Stomach (tissue), 8 donors: ENCODE measurements at regions not wholly inside any gene's neighbourhood (a gene's known extent, or its start where the extent isn't known, plus 50 kb on each side); places are given as distances from the start of the nearest gene placed in this dataset.
"Not testable (repeated sequence)": the region's sequence is repeated elsewhere in the genome, so short reads cannot be mapped to it uniquely, and the experiment has no call there.

Experiments
- DNase-seq, 2 donors: peaks; one replicate each; pipeline versions ENCODE4 v3.0.0 to v3.0.0-alpha.2; 2013 to 2019
- H3K27ac ChIP-seq, 5 donors: fragments of 200-600 bp in 4 of 5; sonication (generic) in 4 of 5; one replicate each; pipeline ENCODE4 v1.5.1; 2013 to 2019; ENCODE audit warnings: mild to moderate bottlenecking in 1 of 5, moderate library complexity in 1 of 5
- H3K27me3 ChIP-seq, 3 donors: fragments of 200-600 bp; sonication (generic); one replicate each; pipeline ENCODE4 v1.5.1; 2017 to 2019; ENCODE audit warnings: mixed run types in 1 of 3
- H3K36me3 ChIP-seq, 4 donors: fragments of 200-600 bp; sonication (generic); 1 replicate in 3 of 4; 2 replicates in 1 of 4; pipeline ENCODE4 v1.5.1; 2016 to 2019
- H3K4me1 ChIP-seq, 4 donors: fragments of 200-600 bp; sonication (generic); one replicate each; pipeline ENCODE4 v1.5.1; 2016 to 2019
- H3K4me3 ChIP-seq, 4 donors: fragments of 200-600 bp; sonication (generic) in 3 of 4; one replicate each; pipeline ENCODE4 v1.5.1; 2016 to 2019; ENCODE audit warnings: mild to moderate bottlenecking in 1 of 4
- H3K9me3 ChIP-seq, 4 donors: fragments of 200-600 bp; sonication (generic); one replicate each; pipeline ENCODE4 v1.5.1; 2016 to 2019
- EP300 ChIP-seq: sonication (generic); formaldehyde crosslinking; IDR thresholded peaks from one replicate; pipeline ENCODE4 v1.6.1; 2017; ENCODE audit warnings: antibody characterized with exemption
- POLR2A ChIP-seq, 4 donors: fragments of 450-650 bp; IDR thresholded peaks; one replicate each; pipeline ENCODE4 v1.6.1; 2016; ENCODE audit warnings: antibody characterized with exemption in 4 of 4, control low read depth in 2 of 4, mild to moderate bottlenecking in 1 of 4, moderate library complexity in 1 of 4
- POLR2AphosphoS5 ChIP-seq, 3 donors: sonication (generic); formaldehyde crosslinking; IDR thresholded peaks; one replicate each; pipeline ENCODE4 v1.6.1; 2016; ENCODE audit warnings: antibody characterized with exemption in 3 of 3
- WGBS, 5 donors: extraction: QIAGEN DNeasy Blood & Tissue Kit in 3 of 5; methylation state at CpG; one replicate each; pipeline versions ENCODE4 v1.1.5 to v1.1.7; 2013 to 2018; 5-methylcytosine and 5-hydroxymethylcytosine counted together
- intact Hi-C: fragments of 100-400 bp; cut with DNase I; formaldehyde crosslinking; loops from one replicate; pipeline ENCODE4 v1.15.1; 2023; ENCODE audit warnings: low total_unique reads
- TF ChIP-seq, protein P1 (sequence below), 7 experiments: fragments of 450-650 bp in 4 of 7; fragments of 200-600 bp in 3 of 7; sonication (generic) in 3 of 7; IDR thresholded peaks; one replicate each; pipeline ENCODE4 v1.5.1; 2016 to 2019; ENCODE audit warnings: antibody characterized with exemption in 7 of 7, control low read depth in 2 of 7, mild to moderate bottlenecking in 1 of 7
- donor health status: healthy with polysubstance abuse.
- donor health status: Bipolar disorder and iron deficiency.
- donor health status: healthy.

DNA sequence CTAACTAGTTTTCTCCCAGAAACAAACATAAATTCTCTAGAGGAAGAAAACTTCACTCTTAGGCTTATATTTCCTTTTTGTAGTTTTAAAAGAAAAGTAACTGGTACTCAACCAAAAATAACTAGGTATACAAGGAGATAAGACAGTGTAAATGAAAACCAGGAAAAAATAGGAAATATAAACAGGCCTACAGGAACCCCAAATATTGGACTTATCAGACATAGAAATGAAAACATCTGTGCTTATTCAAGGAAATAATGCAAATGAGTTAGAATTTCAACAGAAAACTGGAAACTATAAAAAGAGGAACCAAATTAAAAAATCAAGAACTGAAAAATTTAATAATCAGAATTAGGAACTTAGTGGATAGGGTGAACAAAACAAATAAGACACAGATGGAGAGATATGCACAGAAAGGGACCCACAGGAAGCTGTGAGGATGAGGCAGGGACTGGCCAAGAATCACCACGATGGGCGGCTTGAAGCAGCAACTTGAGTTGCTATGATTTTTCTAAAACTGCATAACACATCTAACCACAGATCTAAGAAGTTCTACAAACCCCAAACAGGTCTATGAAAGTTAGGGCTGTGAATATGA, 67.5 kb upstream of the ACTRT2 start:
- H3K9me3 ChIP-seq, result peaks cover 0 to 51% (median 42%) of the 10 kb centered on the region in 4 donors
- WGBS, 5 donors, result 82 to 90% (median 84%) methylated on average over 2 of the region's 2 CpGs

DNA sequence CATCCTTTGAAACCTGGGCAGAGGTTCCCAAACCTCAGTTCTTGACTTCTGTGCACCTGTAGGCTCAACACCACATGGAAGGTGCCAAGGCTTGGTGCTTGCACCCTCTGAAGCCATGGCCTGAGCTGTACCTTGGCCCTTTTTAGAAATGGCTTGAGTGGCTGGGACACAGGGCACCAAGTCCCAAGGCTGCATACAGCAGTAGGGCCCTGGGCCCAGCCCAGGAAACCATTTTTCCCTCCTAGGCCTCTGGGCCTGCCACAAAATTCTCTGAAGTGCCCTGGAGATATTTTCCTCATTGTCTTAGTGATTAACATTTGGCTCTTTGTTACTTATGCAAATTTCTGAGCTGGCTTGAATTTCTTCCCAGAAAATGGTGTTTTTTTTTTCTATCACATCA, 65.6 kb upstream of the ACTRT2 start:
- no peak overlapping the region for H3K27ac ChIP-seq
- intact Hi-C loops, result no loop called here
- H3K36me3 ChIP-seq, result no peaks in the 10 kb centered on the region
- H3K9me3 ChIP-seq, result peaks cover 4 to 59% (median 51%) of the 10 kb centered on the region in 4 donors
- TF ChIP-seq, protein P1, sequence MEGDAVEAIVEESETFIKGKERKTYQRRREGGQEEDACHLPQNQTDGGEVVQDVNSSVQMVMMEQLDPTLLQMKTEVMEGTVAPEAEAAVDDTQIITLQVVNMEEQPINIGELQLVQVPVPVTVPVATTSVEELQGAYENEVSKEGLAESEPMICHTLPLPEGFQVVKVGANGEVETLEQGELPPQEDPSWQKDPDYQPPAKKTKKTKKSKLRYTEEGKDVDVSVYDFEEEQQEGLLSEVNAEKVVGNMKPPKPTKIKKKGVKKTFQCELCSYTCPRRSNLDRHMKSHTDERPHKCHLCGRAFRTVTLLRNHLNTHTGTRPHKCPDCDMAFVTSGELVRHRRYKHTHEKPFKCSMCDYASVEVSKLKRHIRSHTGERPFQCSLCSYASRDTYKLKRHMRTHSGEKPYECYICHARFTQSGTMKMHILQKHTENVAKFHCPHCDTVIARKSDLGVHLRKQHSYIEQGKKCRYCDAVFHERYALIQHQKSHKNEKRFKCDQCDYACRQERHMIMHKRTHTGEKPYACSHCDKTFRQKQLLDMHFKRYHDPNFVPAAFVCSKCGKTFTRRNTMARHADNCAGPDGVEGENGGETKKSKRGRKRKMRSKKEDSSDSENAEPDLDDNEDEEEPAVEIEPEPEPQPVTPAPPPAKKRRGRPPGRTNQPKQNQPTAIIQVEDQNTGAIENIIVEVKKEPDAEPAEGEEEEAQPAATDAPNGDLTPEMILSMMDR (IDR thresholded peaks at IDR 0.05), result no peak
- TF ChIP-seq POLR2AphosphoS5 (IDR thresholded peaks at IDR 0.05) (no peak), POLR2A (IDR thresholded peaks at IDR 0.05) (no peak), EP300 (no peak)
- H3K4me3 ChIP-seq, result no peak overlapping the region
- peaks cover 0 to 4% (median 0%) of the 10 kb centered on the region in 3 donors for H3K27me3 ChIP-seq
- H3K4me1 ChIP-seq, result no peaks in the 10 kb centered on the region
- no peak for DNase-seq

More for the DNA sequence above, 67.5 kb upstream of the ACTRT2 start:
- Histone ChIP-seq H3K4me3 (no peak overlapping the region), H3K27ac (no peak overlapping the region), H3K36me3 (no peaks in the 10 kb centered on the region), H3K27me3 (peaks cover 0 to 17% (median 0%) of the 10 kb centered on the region in 3 donors), H3K4me1 (no peaks in the 10 kb centered on the region)
- no peak for DNase-seq
- TF ChIP-seq POLR2AphosphoS5 (IDR thresholded peaks at IDR 0.05) (no peak), EP300 (no peak), POLR2A (IDR thresholded peaks at IDR 0.05) (no peak)
- TF ChIP-seq, protein P1 (IDR thresholded peaks at IDR 0.05), result no peak
- intact Hi-C loops, result no loop called here

DNA sequence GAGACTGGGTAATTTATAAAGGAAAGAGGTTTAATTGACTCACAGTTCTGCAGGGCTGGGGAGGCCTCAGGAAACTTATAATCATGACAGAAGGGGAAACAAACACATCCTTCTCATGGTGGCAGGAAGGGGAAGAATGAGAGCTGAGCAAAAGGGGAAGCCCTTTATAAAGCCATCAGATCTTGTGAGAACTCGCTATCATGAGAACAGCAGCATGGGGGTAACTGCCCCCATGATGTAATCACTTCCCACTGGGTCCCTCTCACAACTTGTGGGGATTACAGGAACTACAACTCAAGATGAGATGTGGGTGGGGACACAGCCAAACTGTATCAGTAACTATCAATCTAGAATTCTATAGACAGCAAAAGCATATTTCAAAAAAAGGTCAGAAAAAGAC, 64.7 kb upstream of the ACTRT2 start:
- Histone ChIP-seq H3K4me3 (no peak overlapping the region), H3K4me1 (no peaks in the 10 kb centered on the region), H3K36me3 (no peaks in the 10 kb centered on the region), H3K27me3 (peaks cover 0 to 6% (median 0%) of the 10 kb centered on the region in 3 donors), H3K9me3 (peaks cover 4 to 59% (median 51%) of the 10 kb centered on the region in 4 donors), H3K27ac (no peak overlapping the region)
- no peak for DNase-seq
- intact Hi-C loops, result no loop called here
- 52 to 100% (median 67%) methylated on average over 1 of the region's 1 CpG for WGBS, 5 donors
- TF ChIP-seq, protein P1 (IDR thresholded peaks at IDR 0.05), result no peak
- no peak for TF ChIP-seq POLR2A (IDR thresholded peaks at IDR 0.05)
- no peak for TF ChIP-seq EP300
- TF ChIP-seq POLR2AphosphoS5 (IDR thresholded peaks at IDR 0.05), result no peak

DNA sequence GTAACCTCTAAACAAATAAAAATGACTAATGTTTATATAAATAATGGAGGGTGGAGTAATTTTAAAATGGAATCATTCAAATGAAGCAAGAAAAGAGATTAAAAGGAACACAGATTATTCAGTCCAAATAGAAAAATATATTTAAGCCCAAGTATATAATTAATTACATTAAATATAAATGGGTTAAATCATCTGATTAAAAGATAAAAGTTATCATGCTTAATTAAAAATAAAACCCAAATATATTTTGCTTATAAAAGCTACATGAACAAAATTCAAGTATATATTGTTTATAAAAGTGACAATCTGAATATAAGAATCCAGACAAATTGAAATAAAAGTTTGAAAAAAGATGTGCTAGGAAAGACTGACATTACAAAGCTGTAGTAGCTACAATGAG, 63.9 kb upstream of the ACTRT2 start:
- Histone ChIP-seq H3K4me3 (no peak overlapping the region), H3K27me3 (peaks cover 0 to 12% (median 0%) of the 10 kb centered on the region in 3 donors), H3K9me3 (peaks cover 4 to 59% (median 51%) of the 10 kb centered on the region in 4 donors), H3K4me1 (no peaks in the 10 kb centered on the region), H3K27ac (no peak overlapping the region), H3K36me3 (no peaks in the 10 kb centered on the region)
- intact Hi-C loops, result no loop called here
- DNase-seq, result no peak
- TF ChIP-seq EP300 (no peak), POLR2A (IDR thresholded peaks at IDR 0.05) (no peak), POLR2AphosphoS5 (IDR thresholded peaks at IDR 0.05) (no peak)
- TF ChIP-seq, protein P1 (IDR thresholded peaks at IDR 0.05), result no peak

DNA sequence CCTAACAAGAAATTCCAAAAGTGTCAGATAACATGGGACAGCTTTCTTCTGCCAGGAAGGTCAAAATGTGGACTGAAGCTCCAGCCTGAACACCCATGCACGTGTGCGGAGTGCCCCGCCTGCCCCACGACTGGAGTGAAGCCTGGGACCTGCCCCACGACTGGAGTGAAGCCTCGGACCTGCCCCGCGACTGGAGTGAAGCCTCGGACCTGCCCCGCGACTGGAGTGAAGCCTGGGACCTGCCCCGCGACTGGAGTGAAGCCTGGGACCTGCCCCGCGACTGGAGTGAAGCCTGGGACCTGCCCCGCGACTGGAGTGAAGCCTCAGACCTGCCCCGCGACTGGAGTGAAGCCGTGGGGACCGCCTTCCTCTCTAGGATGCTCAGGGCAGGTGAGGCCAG, 61.4 kb upstream of the ACTRT2 start:
- H3K4me3 ChIP-seq, H3K36me3 ChIP-seq, H3K27ac ChIP-seq, H3K4me1 ChIP-seq, DNase-seq, intact Hi-C loops: not testable (repeated sequence)
- peaks cover 4 to 45% (median 36%) of the 10 kb centered on the region in 4 donors for H3K9me3 ChIP-seq
- H3K27me3 ChIP-seq, result peaks cover 0 to 12% (median 0%) of the 10 kb centered on the region in 3 donors
- 75 to 88% (median 86%) methylated on average over 13 to 21 of the region's 21 CpGs for WGBS, 5 donors
